ENCODE measurements at regions not wholly inside any gene's neighbourhood (a gene's known extent, or its start where the extent isn't known, plus 50 kb on each side); places are given as distances from the start of the nearest gene placed in this dataset.

- TF ChIP-seq, protein P1, sequence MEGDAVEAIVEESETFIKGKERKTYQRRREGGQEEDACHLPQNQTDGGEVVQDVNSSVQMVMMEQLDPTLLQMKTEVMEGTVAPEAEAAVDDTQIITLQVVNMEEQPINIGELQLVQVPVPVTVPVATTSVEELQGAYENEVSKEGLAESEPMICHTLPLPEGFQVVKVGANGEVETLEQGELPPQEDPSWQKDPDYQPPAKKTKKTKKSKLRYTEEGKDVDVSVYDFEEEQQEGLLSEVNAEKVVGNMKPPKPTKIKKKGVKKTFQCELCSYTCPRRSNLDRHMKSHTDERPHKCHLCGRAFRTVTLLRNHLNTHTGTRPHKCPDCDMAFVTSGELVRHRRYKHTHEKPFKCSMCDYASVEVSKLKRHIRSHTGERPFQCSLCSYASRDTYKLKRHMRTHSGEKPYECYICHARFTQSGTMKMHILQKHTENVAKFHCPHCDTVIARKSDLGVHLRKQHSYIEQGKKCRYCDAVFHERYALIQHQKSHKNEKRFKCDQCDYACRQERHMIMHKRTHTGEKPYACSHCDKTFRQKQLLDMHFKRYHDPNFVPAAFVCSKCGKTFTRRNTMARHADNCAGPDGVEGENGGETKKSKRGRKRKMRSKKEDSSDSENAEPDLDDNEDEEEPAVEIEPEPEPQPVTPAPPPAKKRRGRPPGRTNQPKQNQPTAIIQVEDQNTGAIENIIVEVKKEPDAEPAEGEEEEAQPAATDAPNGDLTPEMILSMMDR (IDR thresholded peaks at IDR 0.05), result no peak
- TF ChIP-seq EZH2 (IDR thresholded peaks at IDR 0.05; ENCODE audit: borderline replicate concordance, insufficient read depth, low read depth, low read length, poor library complexity, severe bottlenecking), result no peak
Observed at GRCh38 chr1:58264462-58264861, 282.1 kb downstream of the OMA1 start.
